ENCODE measurements at regions not wholly inside any gene's neighbourhood (a gene's known extent, or its start where the extent isn't known, plus 50 kb on each side); places are given as distances from the start of the nearest gene placed in this dataset.

DNA sequence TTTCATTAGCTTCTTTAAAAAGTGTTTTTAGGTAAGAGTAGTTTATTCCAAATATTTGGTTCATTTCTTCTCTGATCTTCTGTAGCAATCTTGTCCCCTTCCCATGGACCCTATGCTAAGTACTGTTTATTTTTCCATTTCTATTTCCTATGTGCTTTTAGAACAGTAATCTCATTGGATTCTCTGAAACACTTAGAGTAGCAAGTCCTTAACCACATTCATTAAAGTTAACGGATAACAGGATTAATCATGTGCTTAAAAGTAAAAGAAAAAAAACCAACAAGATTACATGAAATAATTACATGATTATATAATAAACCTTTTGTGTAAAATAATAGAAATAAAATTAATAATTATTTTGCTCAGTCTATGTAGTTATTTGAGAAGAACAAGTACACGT, 929.7 kb downstream of the C4orf33 start:
- TF ChIP-seq ZNF384 (IDR thresholded peaks at IDR 0.05; ENCODE audit: borderline replicate concordance, low read depth, low read length) (no peak), TCF7 (IDR thresholded peaks at IDR 0.05; ENCODE audit: borderline replicate concordance) (no peak), MEF2A (IDR thresholded peaks at IDR 0.05; ENCODE audit: insufficient read depth, low read depth, low read length) (no peak), YY1 (IDR thresholded peaks at IDR 0.05; ENCODE audit: low read depth, low read length) (no peak), SMC3 (IDR thresholded peaks at IDR 0.05; ENCODE audit: borderline replicate concordance, low read length) (no peak), CBFB (IDR thresholded peaks at IDR 0.05; ENCODE audit: low read depth) (no peak), FOS (IDR thresholded peaks at IDR 0.05; ENCODE audit: borderline replicate concordance, extremely low read depth, insufficient read length) (no peak), TARDBP (IDR thresholded peaks at IDR 0.05; ENCODE audit: borderline replicate concordance) (no peak), SUZ12 (IDR thresholded peaks at IDR 0.05; ENCODE audit: unreplicated experiment) (no peak)
- TF ChIP-seq, protein P1, sequence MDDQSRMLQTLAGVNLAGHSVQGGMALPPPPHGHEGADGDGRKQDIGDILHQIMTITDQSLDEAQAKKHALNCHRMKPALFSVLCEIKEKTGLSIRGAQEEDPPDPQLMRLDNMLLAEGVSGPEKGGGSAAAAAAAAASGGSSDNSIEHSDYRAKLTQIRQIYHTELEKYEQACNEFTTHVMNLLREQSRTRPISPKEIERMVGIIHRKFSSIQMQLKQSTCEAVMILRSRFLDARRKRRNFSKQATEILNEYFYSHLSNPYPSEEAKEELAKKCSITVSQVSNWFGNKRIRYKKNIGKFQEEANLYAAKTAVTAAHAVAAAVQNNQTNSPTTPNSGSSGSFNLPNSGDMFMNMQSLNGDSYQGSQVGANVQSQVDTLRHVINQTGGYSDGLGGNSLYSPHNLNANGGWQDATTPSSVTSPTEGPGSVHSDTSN (IDR thresholded peaks at IDR 0.05; ENCODE audit: insufficient replicate concordance, low read depth, low read length): no peak
- TF ChIP-seq, protein P2, sequence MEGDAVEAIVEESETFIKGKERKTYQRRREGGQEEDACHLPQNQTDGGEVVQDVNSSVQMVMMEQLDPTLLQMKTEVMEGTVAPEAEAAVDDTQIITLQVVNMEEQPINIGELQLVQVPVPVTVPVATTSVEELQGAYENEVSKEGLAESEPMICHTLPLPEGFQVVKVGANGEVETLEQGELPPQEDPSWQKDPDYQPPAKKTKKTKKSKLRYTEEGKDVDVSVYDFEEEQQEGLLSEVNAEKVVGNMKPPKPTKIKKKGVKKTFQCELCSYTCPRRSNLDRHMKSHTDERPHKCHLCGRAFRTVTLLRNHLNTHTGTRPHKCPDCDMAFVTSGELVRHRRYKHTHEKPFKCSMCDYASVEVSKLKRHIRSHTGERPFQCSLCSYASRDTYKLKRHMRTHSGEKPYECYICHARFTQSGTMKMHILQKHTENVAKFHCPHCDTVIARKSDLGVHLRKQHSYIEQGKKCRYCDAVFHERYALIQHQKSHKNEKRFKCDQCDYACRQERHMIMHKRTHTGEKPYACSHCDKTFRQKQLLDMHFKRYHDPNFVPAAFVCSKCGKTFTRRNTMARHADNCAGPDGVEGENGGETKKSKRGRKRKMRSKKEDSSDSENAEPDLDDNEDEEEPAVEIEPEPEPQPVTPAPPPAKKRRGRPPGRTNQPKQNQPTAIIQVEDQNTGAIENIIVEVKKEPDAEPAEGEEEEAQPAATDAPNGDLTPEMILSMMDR (IDR thresholded peaks at IDR 0.05 in 2 of 3, conservative IDR thresholded peaks at IDR 0.05 in 1 of 3; ENCODE audit: control insufficient read depth in 2 of 3, extremely low read depth in 1 of 3, insufficient read depth in 1 of 3, low read depth in 3 of 3, low read length in 3 of 3): no peak
- TF ChIP-seq, protein P3, sequence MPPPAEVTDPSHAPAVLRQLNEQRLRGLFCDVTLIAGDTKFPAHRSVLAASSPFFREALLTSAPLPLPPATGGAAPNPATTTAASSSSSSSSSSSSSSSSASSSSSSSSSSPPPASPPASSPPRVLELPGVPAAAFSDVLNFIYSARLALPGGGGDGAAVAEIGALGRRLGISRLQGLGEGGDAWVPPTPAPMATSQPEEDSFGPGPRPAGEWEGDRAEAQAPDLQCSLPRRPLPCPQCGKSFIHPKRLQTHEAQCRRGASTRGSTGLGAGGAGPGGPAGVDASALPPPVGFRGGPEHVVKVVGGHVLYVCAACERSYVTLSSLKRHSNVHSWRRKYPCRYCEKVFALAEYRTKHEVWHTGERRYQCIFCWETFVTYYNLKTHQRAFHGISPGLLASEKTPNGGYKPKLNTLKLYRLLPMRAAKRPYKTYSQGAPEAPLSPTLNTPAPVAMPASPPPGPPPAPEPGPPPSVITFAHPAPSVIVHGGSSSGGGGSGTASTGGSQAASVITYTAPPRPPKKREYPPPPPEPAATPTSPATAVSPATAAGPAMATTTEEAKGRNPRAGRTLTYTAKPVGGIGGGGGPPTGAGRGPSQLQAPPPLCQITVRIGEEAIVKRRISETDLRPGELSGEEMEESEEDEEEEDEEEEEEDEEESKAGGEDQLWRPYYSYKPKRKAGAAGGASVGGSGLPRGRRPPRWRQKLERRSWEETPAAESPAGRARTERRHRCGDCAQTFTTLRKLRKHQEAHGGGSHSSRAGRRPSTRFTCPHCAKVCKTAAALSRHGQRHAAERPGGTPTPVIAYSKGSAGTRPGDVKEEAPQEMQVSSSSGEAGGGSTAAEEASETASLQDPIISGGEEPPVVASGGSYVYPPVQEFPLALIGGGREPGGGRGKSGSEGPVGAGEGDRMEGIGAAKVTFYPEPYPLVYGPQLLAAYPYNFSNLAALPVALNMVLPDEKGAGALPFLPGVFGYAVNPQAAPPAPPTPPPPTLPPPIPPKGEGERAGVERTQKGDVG (CRISPR knock-in tag; IDR thresholded peaks at IDR 0.05): no peak

Data from GM12878 (cell line).